HepG2 (cell line): ENCODE measurements at regions not wholly inside any gene's neighbourhood (a gene's known extent, or its start where the extent isn't known, plus 50 kb on each side); places are given as distances from the start of the nearest gene placed in this dataset.

ENCODE experiments used
- ARID2 ChIP-seq: sonication (generic); formaldehyde crosslinking; IDR thresholded peaks from 2 replicates; pipeline ENCODE4 v1.8.1; 2022; ENCODE audit warnings: mild to moderate bottlenecking, missing genetic modification reagents, borderline replicate concordance
- CCDC6 ChIP-seq: sonication (generic); formaldehyde crosslinking; IDR thresholded peaks from 2 replicates; pipeline ENCODE4 v1.8.1; 2022; ENCODE audit warnings: mild to moderate bottlenecking, missing genetic modification reagents, moderate library complexity
- CHCHD3 ChIP-seq: sonication (generic); formaldehyde crosslinking; IDR thresholded peaks from 2 replicates; pipeline ENCODE4 v1.8.0; 2022; ENCODE audit warnings: mild to moderate bottlenecking, missing genetic modification reagents, moderate library complexity
- NONO ChIP-seq, 2 experiments: fragments of 450-650 bp in 1 of 2; sonication (generic) in 1 of 2; formaldehyde crosslinking in 1 of 2; IDR thresholded peaks in 1 of 2; conservative IDR thresholded peaks in 1 of 2; 2 replicates each; pipeline versions ENCODE4 v1.6.1 to v1.8.0; 2017 to 2022; ENCODE audit warnings: mild to moderate bottlenecking in 1 of 2, missing genetic modification reagents in 1 of 2, moderate library complexity in 1 of 2
- YEATS4 ChIP-seq: sonication (generic); formaldehyde crosslinking; IDR thresholded peaks from 2 replicates; pipeline ENCODE4 v1.4.0; 2020; ENCODE audit warnings: missing genetic modification reagents, borderline replicate concordance
- ZSCAN12 ChIP-seq: sonication (generic); formaldehyde crosslinking; IDR thresholded peaks from 2 replicates; pipeline ENCODE4 v1.9.0; 2021; ENCODE audit warnings: mild to moderate bottlenecking, missing genetic modification reagents
- TF ChIP-seq, protein P1 (sequence below): fragments of 450-650 bp; IDR thresholded peaks from 2 replicates; pipeline ENCODE4 v1.6.1; 2016
- TF ChIP-seq, protein P2 (sequence below): IDR thresholded peaks from 2 replicates; pipeline ENCODE4 v1.6.1; 2016; ENCODE audit warnings: low read depth
- TF ChIP-seq, protein P3 (sequence below): sonication (generic); formaldehyde crosslinking; IDR thresholded peaks from 2 replicates; pipeline ENCODE4 v1.5.0; 2020; ENCODE audit warnings: missing genetic modification reagents
- TF ChIP-seq, protein P4 (sequence below): sonication (generic); formaldehyde crosslinking; IDR thresholded peaks from 2 replicates; pipeline ENCODE4 v1.5.0; 2020; ENCODE audit warnings: mild to moderate bottlenecking, missing genetic modification reagents, borderline replicate concordance

DNA sequence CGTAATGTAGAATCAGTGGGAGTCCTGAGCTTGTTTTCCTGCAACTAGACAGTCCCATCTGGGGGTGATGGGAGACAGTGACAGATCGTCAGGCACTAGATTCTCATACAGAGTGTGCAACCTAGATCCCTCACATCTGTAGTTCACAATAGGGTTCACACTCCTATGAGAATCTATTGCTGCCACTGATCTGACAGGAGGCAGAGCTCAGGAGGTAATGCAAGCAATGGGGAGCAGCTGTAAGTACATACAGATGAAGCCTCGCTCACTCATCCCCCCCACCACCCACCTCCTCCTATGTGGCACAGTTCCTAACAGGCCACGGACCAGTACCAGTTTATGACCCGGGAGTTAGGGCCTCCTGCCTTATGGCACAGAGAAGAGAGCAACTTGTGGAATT, 116.2 kb upstream of the PIK3R1 start (continued):
- TF ChIP-seq, protein P1, sequence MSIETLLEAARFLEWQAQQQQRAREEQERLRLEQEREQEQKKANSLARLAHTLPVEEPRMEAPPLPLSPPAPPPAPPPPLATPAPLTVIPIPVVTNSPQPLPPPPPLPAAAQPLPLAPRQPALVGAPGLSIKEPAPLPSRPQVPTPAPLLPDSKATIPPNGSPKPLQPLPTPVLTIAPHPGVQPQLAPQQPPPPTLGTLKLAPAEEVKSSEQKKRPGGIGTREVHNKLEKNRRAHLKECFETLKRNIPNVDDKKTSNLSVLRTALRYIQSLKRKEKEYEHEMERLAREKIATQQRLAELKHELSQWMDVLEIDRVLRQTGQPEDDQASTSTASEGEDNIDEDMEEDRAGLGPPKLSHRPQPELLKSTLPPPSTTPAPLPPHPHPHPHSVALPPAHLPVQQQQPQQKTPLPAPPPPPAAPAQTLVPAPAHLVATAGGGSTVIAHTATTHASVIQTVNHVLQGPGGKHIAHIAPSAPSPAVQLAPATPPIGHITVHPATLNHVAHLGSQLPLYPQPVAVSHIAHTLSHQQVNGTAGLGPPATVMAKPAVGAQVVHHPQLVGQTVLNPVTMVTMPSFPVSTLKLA = no peak
- no peak for TF ChIP-seq CHCHD3 (CRISPR knock-in tag)
- no peak for TF ChIP-seq ZSCAN12 (CRISPR knock-in tag)
- no peak for TF ChIP-seq NONO (IDR thresholded peaks at IDR 0.05)
- no peak for TF ChIP-seq NONO (CRISPR knock-in tag; conservative IDR thresholded peaks at IDR 0.05)
- TF ChIP-seq YEATS4 (CRISPR knock-in tag) = no peak
- no peak for TF ChIP-seq ARID2 (CRISPR knock-in tag)
- TF ChIP-seq, protein P2, sequence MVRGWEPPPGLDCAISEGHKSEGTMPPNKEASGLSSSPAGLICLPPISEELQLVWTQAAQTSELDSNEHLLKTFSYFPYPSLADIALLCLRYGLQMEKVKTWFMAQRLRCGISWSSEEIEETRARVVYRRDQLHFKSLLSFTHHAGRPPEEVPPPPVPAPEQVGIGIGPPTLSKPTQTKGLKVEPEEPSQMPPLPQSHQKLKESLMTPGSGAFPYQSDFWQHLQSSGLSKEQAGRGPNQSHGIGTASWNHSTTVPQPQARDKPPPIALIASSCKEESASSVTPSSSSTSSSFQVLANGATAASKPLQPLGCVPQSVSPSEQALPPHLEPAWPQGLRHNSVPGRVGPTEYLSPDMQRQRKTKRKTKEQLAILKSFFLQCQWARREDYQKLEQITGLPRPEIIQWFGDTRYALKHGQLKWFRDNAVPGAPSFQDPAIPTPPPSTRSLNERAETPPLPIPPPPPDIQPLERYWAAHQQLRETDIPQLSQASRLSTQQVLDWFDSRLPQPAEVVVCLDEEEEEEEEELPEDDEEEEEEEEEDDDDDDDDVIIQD (CRISPR knock-in tag) = no peak
- TF ChIP-seq, protein P3, sequence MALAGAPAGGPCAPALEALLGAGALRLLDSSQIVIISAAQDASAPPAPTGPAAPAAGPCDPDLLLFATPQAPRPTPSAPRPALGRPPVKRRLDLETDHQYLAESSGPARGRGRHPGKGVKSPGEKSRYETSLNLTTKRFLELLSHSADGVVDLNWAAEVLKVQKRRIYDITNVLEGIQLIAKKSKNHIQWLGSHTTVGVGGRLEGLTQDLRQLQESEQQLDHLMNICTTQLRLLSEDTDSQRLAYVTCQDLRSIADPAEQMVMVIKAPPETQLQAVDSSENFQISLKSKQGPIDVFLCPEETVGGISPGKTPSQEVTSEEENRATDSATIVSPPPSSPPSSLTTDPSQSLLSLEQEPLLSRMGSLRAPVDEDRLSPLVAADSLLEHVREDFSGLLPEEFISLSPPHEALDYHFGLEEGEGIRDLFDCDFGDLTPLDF (CRISPR knock-in tag) = no peak
- TF ChIP-seq, protein P4, sequence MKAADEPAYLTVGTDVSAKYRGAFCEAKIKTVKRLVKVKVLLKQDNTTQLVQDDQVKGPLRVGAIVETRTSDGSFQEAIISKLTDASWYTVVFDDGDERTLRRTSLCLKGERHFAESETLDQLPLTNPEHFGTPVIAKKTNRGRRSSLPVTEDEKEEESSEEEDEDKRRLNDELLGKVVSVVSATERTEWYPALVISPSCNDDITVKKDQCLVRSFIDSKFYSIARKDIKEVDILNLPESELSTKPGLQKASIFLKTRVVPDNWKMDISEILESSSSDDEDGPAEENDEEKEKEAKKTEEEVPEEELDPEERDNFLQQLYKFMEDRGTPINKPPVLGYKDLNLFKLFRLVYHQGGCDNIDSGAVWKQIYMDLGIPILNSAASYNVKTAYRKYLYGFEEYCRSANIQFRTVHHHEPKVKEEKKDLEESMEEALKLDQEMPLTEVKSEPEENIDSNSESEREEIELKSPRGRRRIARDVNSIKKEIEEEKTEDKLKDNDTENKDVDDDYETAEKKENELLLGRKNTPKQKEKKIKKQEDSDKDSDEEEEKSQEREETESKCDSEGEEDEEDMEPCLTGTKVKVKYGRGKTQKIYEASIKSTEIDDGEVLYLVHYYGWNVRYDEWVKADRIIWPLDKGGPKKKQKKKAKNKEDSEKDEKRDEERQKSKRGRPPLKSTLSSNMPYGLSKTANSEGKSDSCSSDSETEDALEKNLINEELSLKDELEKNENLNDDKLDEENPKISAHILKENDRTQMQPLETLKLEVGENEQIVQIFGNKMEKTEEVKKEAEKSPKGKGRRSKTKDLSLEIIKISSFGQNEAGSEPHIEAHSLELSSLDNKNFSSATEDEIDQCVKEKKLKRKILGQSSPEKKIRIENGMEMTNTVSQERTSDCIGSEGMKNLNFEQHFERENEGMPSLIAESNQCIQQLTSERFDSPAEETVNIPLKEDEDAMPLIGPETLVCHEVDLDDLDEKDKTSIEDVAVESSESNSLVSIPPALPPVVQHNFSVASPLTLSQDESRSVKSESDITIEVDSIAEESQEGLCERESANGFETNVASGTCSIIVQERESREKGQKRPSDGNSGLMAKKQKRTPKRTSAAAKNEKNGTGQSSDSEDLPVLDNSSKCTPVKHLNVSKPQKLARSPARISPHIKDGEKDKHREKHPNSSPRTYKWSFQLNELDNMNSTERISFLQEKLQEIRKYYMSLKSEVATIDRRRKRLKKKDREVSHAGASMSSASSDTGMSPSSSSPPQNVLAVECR = no peak
- TF ChIP-seq CCDC6 (CRISPR knock-in tag) = no peak
